ENCODE measurements at regions not wholly inside any gene's neighbourhood (a gene's known extent, or its start where the extent isn't known, plus 50 kb on each side); places are given as distances from the start of the nearest gene placed in this dataset.
"Not testable (repeated sequence)": the region's sequence is repeated elsewhere in the genome, so short reads cannot be mapped to it uniquely, and the experiment has no call there.

- WGBS, 2 experiments (ENCODE audit: low coverage in 1 of 2, low lambda C conversion rate in 2 of 2, missing lambda C conversion rate in 2 of 2), result 72 to 89% methylated on average over 2 of the region's 2 CpGs
- Histone ChIP-seq H3K9ac (no peak overlapping the region), H3F3A (ENCODE audit: insufficient read depth) (peaks cover 41% of the 10 kb centered on the region), H3K36me3 (ENCODE audit: low read depth) (no peaks in the 10 kb centered on the region), H3K79me2 (ENCODE audit: insufficient read depth) (no peaks in the 10 kb centered on the region), H3K9me2 (ENCODE audit: insufficient read depth) (no peaks in the 10 kb centered on the region), H3K9me3 (ENCODE audit: low read depth) (no peaks in the 10 kb centered on the region), H3K4me1 (ENCODE audit: insufficient read depth) (peaks cover 67% of the 10 kb centered on the region), H3K27me3 (replicated peaks; ENCODE audit: insufficient read depth) (no peaks in the 10 kb centered on the region), H4K20me1 (ENCODE audit: insufficient read depth) (no peaks in the 10 kb centered on the region), H3K4me3 (no peak overlapping the region), H2AFZ (no peak overlapping the region), H3K27ac (no peak overlapping the region), H3K4me2 (ENCODE audit: unreplicated experiment) (no peak overlapping the region)
- DNase-seq, result no peak
- TF ChIP-seq EZH2 (IDR thresholded peaks at IDR 0.05; ENCODE audit: insufficient read depth, poor library complexity, severe bottlenecking) (no peak), EZH2phosphoT487 (IDR thresholded peaks at IDR 0.05; ENCODE audit: insufficient read depth, low read depth) (no peak)
- in situ Hi-C loops (cut with MboI), result no loop called here
Observed at GRCh38 chr3:139124197-139124596, 79.5 kb upstream of the PRR23C start.

- Histone ChIP-seq H3K4me1 (ENCODE audit: insufficient read depth) (peaks cover 41% of the 10 kb centered on the region), H3K4me3 (no peak overlapping the region), H2AFZ (no peak overlapping the region), H4K20me1 (ENCODE audit: insufficient read depth) (no peaks in the 10 kb centered on the region), H3K4me2 (ENCODE audit: unreplicated experiment) (no peak overlapping the region), H3K36me3 (ENCODE audit: low read depth) (no peaks in the 10 kb centered on the region), H3K9me3 (ENCODE audit: low read depth) (no peaks in the 10 kb centered on the region), H3K27me3 (replicated peaks; ENCODE audit: insufficient read depth) (no peaks in the 10 kb centered on the region), H3K79me2 (ENCODE audit: insufficient read depth) (no peaks in the 10 kb centered on the region), H3K27ac (no peak overlapping the region), H3K9ac (no peak overlapping the region), H3F3A (ENCODE audit: insufficient read depth) (peaks cover 28% of the 10 kb centered on the region), H3K9me2 (ENCODE audit: insufficient read depth) (no peaks in the 10 kb centered on the region)
- peak; percentile 82 for DNase-seq
- TF ChIP-seq EZH2phosphoT487 (IDR thresholded peaks at IDR 0.05; ENCODE audit: insufficient read depth, low read depth) (peak; percentile 79; the same call in 1 of the 2 replicates), EZH2 (IDR thresholded peaks at IDR 0.05; ENCODE audit: insufficient read depth, poor library complexity, severe bottlenecking) (no peak)
- in situ Hi-C loops (cut with MboI), result no loop called here
- 86 to 89% methylated on average over 1 of the region's 1 CpG for WGBS, 2 experiments (ENCODE audit: low coverage in 1 of 2, low lambda C conversion rate in 2 of 2, missing lambda C conversion rate in 2 of 2)
Observed at GRCh38 chr3:139127101-139127500, 82.4 kb upstream of the PRR23C start.

GRCh38 chr3:139127629-139128028 is 82.9 kb upstream of the PRR23C start:
- Histone ChIP-seq H3K4me1 (ENCODE audit: insufficient read depth) (peaks cover 35% of the 10 kb centered on the region), H3F3A (ENCODE audit: insufficient read depth) (peaks cover 27% of the 10 kb centered on the region)
- H3K4me2 ChIP-seq (ENCODE audit: unreplicated experiment); H3K27me3 ChIP-seq (replicated peaks; ENCODE audit: insufficient read depth); H4K20me1 ChIP-seq (ENCODE audit: insufficient read depth); DNase-seq; H3K9me3 ChIP-seq (ENCODE audit: low read depth); H3K27ac ChIP-seq; H3K79me2 ChIP-seq (ENCODE audit: insufficient read depth); in situ Hi-C loops (cut with MboI); H3K4me3 ChIP-seq; H3K9me2 ChIP-seq (ENCODE audit: insufficient read depth); H2AFZ ChIP-seq; H3K36me3 ChIP-seq (ENCODE audit: low read depth); H3K9ac ChIP-seq: not testable (repeated sequence)
- 96 to 99% methylated on average over 12 of the region's 12 CpGs for WGBS, 2 experiments (ENCODE audit: low coverage in 1 of 2, low lambda C conversion rate in 2 of 2, missing lambda C conversion rate in 2 of 2)

GRCh38 chr3:139128803-139129202 is 84.1 kb upstream of the PRR23C start:
- H3K4me2 ChIP-seq (ENCODE audit: unreplicated experiment), result peak overlapping the region; percentile 4
- in situ Hi-C loops (cut with MboI), result no loop called here

GRCh38 chr3:139129892-139130291 is 85.2 kb upstream of the PRR23C start:
- H3K4me3 ChIP-seq, result no peak overlapping the region
- no peak for DNase-seq
- in situ Hi-C loops (cut with MboI), result no loop called here
- no peaks in the 10 kb centered on the region for H3K9me3 ChIP-seq (ENCODE audit: low read depth)
- H2AFZ ChIP-seq, result no peak overlapping the region
- no peaks in the 10 kb centered on the region for H3K9me2 ChIP-seq (ENCODE audit: insufficient read depth)
- H3K4me2 ChIP-seq (ENCODE audit: unreplicated experiment), result no peak overlapping the region
- WGBS, 2 experiments (ENCODE audit: low coverage in 1 of 2, low lambda C conversion rate in 2 of 2, missing lambda C conversion rate in 2 of 2), result 84 to 91% methylated on average over 2 of the region's 2 CpGs
- TF ChIP-seq EZH2phosphoT487 (IDR thresholded peaks at IDR 0.05; ENCODE audit: insufficient read depth, low read depth) (no peak), EZH2 (IDR thresholded peaks at IDR 0.05; ENCODE audit: insufficient read depth, poor library complexity, severe bottlenecking) (no peak)
- peaks cover 17% of the 10 kb centered on the region; the same call in 1 of the 2 replicates for H3F3A ChIP-seq (ENCODE audit: insufficient read depth)
- H3K36me3 ChIP-seq (ENCODE audit: low read depth), result no peaks in the 10 kb centered on the region
- no peak overlapping the region for H3K27ac ChIP-seq
- H3K79me2 ChIP-seq (ENCODE audit: insufficient read depth), result no peaks in the 10 kb centered on the region
- peaks cover 21% of the 10 kb centered on the region for H3K4me1 ChIP-seq (ENCODE audit: insufficient read depth)
- no peaks in the 10 kb centered on the region for H4K20me1 ChIP-seq (ENCODE audit: insufficient read depth)
- H3K27me3 ChIP-seq (replicated peaks; ENCODE audit: insufficient read depth), result no peaks in the 10 kb centered on the region
- H3K9ac ChIP-seq, result no peak overlapping the region

More at GRCh38 chr3:139128803-139129202, 84.1 kb upstream of the PRR23C start:
- H3K9ac ChIP-seq, result peak overlapping the region; percentile 12; the same call in 1 of the 2 replicates
- no peaks in the 10 kb centered on the region for H3K36me3 ChIP-seq (ENCODE audit: low read depth)
- peaks cover 17% of the 10 kb centered on the region; the same call in 1 of the 2 replicates for H3F3A ChIP-seq (ENCODE audit: insufficient read depth)
- no peaks in the 10 kb centered on the region for H4K20me1 ChIP-seq (ENCODE audit: insufficient read depth)
- no peaks in the 10 kb centered on the region for H3K9me3 ChIP-seq (ENCODE audit: low read depth)
- H3K9me2 ChIP-seq (ENCODE audit: insufficient read depth), result no peaks in the 10 kb centered on the region
- TF ChIP-seq EZH2 (IDR thresholded peaks at IDR 0.05; ENCODE audit: insufficient read depth, poor library complexity, severe bottlenecking), result no peak
- peak; percentile 87; the same call in 1 of the 2 replicates for TF ChIP-seq EZH2phosphoT487 (IDR thresholded peaks at IDR 0.05; ENCODE audit: insufficient read depth, low read depth)
- 27 to 69% methylated on average over 2 of the region's 2 CpGs for WGBS, 2 experiments (ENCODE audit: low coverage in 1 of 2, low lambda C conversion rate in 2 of 2, missing lambda C conversion rate in 2 of 2)
- no peak overlapping the region for H3K4me3 ChIP-seq
- no peak overlapping the region for H2AFZ ChIP-seq
- peak overlapping the region; percentile 58 for H3K27ac ChIP-seq
- H3K79me2 ChIP-seq (ENCODE audit: insufficient read depth), result no peaks in the 10 kb centered on the region
- no peaks in the 10 kb centered on the region for H3K27me3 ChIP-seq (replicated peaks; ENCODE audit: insufficient read depth)
- H3K4me1 ChIP-seq (ENCODE audit: insufficient read depth), result peaks cover 24% of the 10 kb centered on the region
- DNase-seq, result peak; percentile 91
